Caco-2 (cell line): ENCODE measurements at regions not wholly inside any gene's neighbourhood (a gene's known extent, or its start where the extent isn't known, plus 50 kb on each side); places are given as distances from the start of the nearest gene placed in this dataset.

ENCODE experiments used
- BruUV-seq: library from RNA; stranded (reverse); fragments of 400-500 nt; replicated peaks from 2 replicates; lab custom pipeline; 2021; lab: Mats Ljungman, UMichigan
- CTCF ChIA-PET: fragments of 300-600 bp; sonication (Branson Sonifier 250); formaldehyde crosslinking; loops from one replicate; lab custom pipeline; 2022; ENCODE audit warnings: antibody characterized with exemption; lab: Charles Lee
- POLR2A ChIA-PET: fragments of 300-600 bp; sonication (Branson Sonifier 250); formaldehyde crosslinking; loops from one replicate; lab custom pipeline; 2022; ENCODE audit warnings: antibody characterized with exemption; lab: Charles Lee
- DNase-seq, 2 experiments: peaks; one replicate each; pipeline versions ENCODE4 v3.0.0 to v3.0.0-alpha.2; 2020 to 2022
- H3K27me3 ChIP-seq: replicated peaks from 2 replicates; pipeline ENCODE4 v1.6.0; 2011; ENCODE audit warnings: low read length; ENCODE audit not compliant: control insufficient read depth, insufficient read depth
- H3K36me3 ChIP-seq: 2 replicates; pipeline ENCODE4 v1.5.1; 2011; ENCODE audit warnings: low read length; ENCODE audit not compliant: control insufficient read depth, insufficient read depth
- H3K4me1 ChIP-seq: fragments of 250-450 bp; sonication (Bioruptor Pico); 2 replicates; pipeline ENCODE4 v1.5.1; 2020; ENCODE audit warnings: mild to moderate bottlenecking
- H3K4me3 ChIP-seq: 2 replicates; pipeline ENCODE4 v1.5.1; 2011; ENCODE audit warnings: low read depth, mild to moderate bottlenecking, control low read depth, low read length
- H3K9me3 ChIP-seq: fragments of 250-450 bp; sonication (Bioruptor Pico); 2 replicates; pipeline ENCODE4 v1.5.1; 2020; ENCODE audit warnings: mild to moderate bottlenecking, moderate library complexity
- H3K27ac Mint-ChIP-seq: one replicate; pipeline ENCODE4 v1.8.0; 2022; ENCODE audit warnings: mixed read lengths; ENCODE audit not compliant: unreplicated experiment
- H3K27me3 Mint-ChIP-seq: one replicate; pipeline ENCODE4 v1.8.0; 2022; ENCODE audit warnings: mixed read lengths; ENCODE audit not compliant: insufficient read depth, unreplicated experiment
- H3K36me3 Mint-ChIP-seq: one replicate; pipeline ENCODE4 v1.8.0; 2022; ENCODE audit warnings: mild to moderate bottlenecking, mixed read lengths; ENCODE audit not compliant: insufficient read depth, unreplicated experiment
- H3K4me1 Mint-ChIP-seq: one replicate; pipeline ENCODE4 v1.8.0; 2022; ENCODE audit warnings: low read depth, mixed read lengths; ENCODE audit not compliant: unreplicated experiment
- H3K4me3 Mint-ChIP-seq: one replicate; pipeline ENCODE4 v1.8.0; 2022; ENCODE audit warnings: mild to moderate bottlenecking, moderate library complexity, mixed read lengths; ENCODE audit not compliant: unreplicated experiment
- H3K9me3 Mint-ChIP-seq: one replicate; pipeline ENCODE4 v1.8.0; 2022; ENCODE audit warnings: mixed read lengths; ENCODE audit not compliant: unreplicated experiment
- intact Hi-C: fragments of 100-400 bp; cut with micrococcal nuclease; formaldehyde crosslinking; loops from one replicate; pipeline ENCODE4 v1.10.0; 2022; ENCODE audit not compliant: unreplicated experiment
- TF ChIP-seq, protein P1 (sequence below), 2 experiments: fragments of 200-600 bp in 1 of 2; IDR thresholded peaks; 1 replicate in 1 of 2; 2 replicates in 1 of 2; pipeline versions ENCODE4 v1.5.1 to v1.8.0; 2011 to 2022; ENCODE audit warnings: antibody characterized with exemption in 1 of 2, control low read depth in 1 of 2, inconsistent platforms in 1 of 2, low read depth in 1 of 2, low read length in 1 of 2, mild to moderate bottlenecking in 1 of 2, moderate library complexity in 1 of 2; ENCODE audit not compliant: insufficient read depth in 1 of 2, severe bottlenecking in 1 of 2, unreplicated experiment in 1 of 2

DNA sequence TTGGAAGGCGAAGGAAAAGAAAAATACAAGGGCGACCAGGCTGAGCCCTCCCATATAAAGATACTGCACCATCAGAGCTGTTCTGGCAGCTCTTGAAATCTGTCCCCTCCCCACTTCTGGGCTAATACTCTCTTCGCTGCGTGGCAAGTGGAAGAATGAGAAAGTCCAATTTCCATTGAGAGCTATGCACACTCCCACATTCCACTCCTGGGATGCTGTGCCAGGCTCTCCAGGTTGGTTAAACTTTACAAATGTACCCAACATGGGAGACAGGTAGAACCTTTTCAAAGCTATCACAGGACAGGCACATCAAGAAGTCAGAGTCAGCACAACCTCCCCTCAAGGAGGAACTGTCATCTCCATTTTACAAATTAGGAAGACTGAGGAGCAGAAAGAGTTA, 465.0 kb downstream of the SHQ1 start:
- Histone ChIP-seq H3K4me1 (peaks cover 68% of the 10 kb centered on the region), H3K4me3 (no peak overlapping the region), H3K9me3 (no peaks in the 10 kb centered on the region), H3K36me3 (0 out of 2 replicates have a peak, but pooled peaks cover 2% of the 10 kb centered on the region), H3K27me3 (no peaks in the 10 kb centered on the region)
- H3K4me3 Mint-ChIP-seq, result peak overlapping the region; percentile 36
- TF ChIP-seq, protein P1, sequence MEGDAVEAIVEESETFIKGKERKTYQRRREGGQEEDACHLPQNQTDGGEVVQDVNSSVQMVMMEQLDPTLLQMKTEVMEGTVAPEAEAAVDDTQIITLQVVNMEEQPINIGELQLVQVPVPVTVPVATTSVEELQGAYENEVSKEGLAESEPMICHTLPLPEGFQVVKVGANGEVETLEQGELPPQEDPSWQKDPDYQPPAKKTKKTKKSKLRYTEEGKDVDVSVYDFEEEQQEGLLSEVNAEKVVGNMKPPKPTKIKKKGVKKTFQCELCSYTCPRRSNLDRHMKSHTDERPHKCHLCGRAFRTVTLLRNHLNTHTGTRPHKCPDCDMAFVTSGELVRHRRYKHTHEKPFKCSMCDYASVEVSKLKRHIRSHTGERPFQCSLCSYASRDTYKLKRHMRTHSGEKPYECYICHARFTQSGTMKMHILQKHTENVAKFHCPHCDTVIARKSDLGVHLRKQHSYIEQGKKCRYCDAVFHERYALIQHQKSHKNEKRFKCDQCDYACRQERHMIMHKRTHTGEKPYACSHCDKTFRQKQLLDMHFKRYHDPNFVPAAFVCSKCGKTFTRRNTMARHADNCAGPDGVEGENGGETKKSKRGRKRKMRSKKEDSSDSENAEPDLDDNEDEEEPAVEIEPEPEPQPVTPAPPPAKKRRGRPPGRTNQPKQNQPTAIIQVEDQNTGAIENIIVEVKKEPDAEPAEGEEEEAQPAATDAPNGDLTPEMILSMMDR (IDR thresholded peaks at IDR 0.05; ENCODE audit: insufficient read depth in 1 of 2, low read depth in 1 of 2, low read length in 1 of 2, severe bottlenecking in 1 of 2, unreplicated experiment in 1 of 2), result no peak
- H3K4me1 Mint-ChIP-seq, result peaks cover 61% of the 10 kb centered on the region
- intact Hi-C loops, result loop anchor here (1.0 to 5.0 kb wide), 2 partner anchors 8 to 64 kb away; partner anchors contain the start of gene RYBP
- peak; percentile 9 to 47 for DNase-seq
- no peaks in the 10 kb centered on the region for H3K27me3 Mint-ChIP-seq
- no peaks in the 10 kb centered on the region for H3K9me3 Mint-ChIP-seq
- H3K36me3 Mint-ChIP-seq, result peaks cover 17% of the 10 kb centered on the region
- BruUV-seq, result no TSS peak
- H3K27ac Mint-ChIP-seq, result peak overlapping the region; percentile 28
- CTCF ChIA-PET, result no interaction called here
- POLR2A ChIA-PET, result interaction anchor here (0.5 kb wide), 1 partner anchor 389 kb away, joined by 6 read pairs; no protein-coding TSS in a partner anchor

DNA sequence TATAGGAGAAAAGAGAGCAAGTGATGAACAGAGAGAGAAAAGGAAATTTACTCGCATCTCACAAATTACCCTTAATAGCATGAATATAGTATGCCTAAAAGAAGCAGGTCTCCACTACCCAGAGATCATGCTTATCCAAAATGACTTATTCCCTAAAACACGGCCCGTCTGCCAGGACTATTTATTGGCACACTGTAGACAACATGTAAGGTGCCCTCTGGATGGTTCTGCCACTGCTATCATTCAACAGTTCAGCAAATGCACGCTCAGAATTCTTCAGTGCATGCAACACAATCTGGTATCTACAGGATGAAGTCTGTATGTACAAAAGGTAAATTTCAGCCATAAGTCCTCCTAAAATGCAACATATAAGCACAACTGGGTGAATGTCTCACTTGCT, 465.8 kb downstream of the SHQ1 start:
- peaks cover 53% of the 10 kb centered on the region for H3K4me1 Mint-ChIP-seq
- no peak overlapping the region for H3K4me3 ChIP-seq
- POLR2A ChIA-PET, result no interaction called here
- no peaks in the 10 kb centered on the region for H3K9me3 Mint-ChIP-seq
- no TSS peak for BruUV-seq
- no peaks in the 10 kb centered on the region for H3K9me3 ChIP-seq
- H3K36me3 ChIP-seq, result 0 out of 2 replicates have a peak, but pooled peaks cover 2% of the 10 kb centered on the region
- no peaks in the 10 kb centered on the region for H3K27me3 ChIP-seq
- TF ChIP-seq, protein P1 (IDR thresholded peaks at IDR 0.05; ENCODE audit: insufficient read depth in 1 of 2, low read depth in 1 of 2, low read length in 1 of 2, severe bottlenecking in 1 of 2, unreplicated experiment in 1 of 2), result no peak
- DNase-seq, result no peak
- intact Hi-C loops, result loop anchor here (5.0 kb wide), 1 partner anchor 65 kb away; the partner anchor contains the start of gene RYBP
- peaks cover 18% of the 10 kb centered on the region for H3K36me3 Mint-ChIP-seq
- no peaks in the 10 kb centered on the region for H3K27me3 Mint-ChIP-seq
- H3K4me1 ChIP-seq, result peaks cover 68% of the 10 kb centered on the region
- no peak overlapping the region for H3K4me3 Mint-ChIP-seq
- H3K27ac Mint-ChIP-seq, result peak overlapping the region; percentile 29
- CTCF ChIA-PET, result no interaction called here

DNA sequence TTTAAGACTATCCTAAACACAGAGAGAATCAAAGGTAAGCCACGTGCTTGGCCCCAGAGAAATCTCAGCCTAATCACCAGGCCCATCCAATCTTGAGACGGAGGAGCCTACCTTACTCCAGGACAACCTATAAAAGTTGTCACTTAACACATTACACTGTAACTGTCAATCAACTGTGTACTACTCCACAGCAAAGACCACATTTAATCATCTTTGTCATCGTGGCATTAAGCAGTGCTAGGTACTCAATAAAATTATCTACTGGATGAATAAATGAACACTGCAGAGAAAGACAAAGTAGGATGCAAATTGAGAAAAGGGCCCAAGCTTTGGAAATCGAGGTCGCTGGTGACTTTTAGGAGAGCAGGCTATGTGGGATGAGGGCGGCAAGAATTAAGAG, 466.7 kb downstream of the SHQ1 start:
- Histone ChIP-seq H3K4me3 (no peak overlapping the region), H3K27me3 (no peaks in the 10 kb centered on the region), H3K4me1 (peaks cover 60% of the 10 kb centered on the region), H3K9me3 (no peaks in the 10 kb centered on the region), H3K36me3 (0 out of 2 replicates have a peak, but pooled peaks cover 2% of the 10 kb centered on the region)
- no peak for DNase-seq
- POLR2A ChIA-PET, result no interaction called here
- intact Hi-C loops, result loop anchor here (5.0 kb wide), 1 partner anchor 66 kb away; the partner anchor contains the start of gene RYBP
- Mint-ChIP-seq H3K4me1 (peaks cover 47% of the 10 kb centered on the region), H3K4me3 (no peak overlapping the region), H3K27ac (peak overlapping the region; percentile 29), H3K9me3 (no peaks in the 10 kb centered on the region), H3K27me3 (no peaks in the 10 kb centered on the region), H3K36me3 (peaks cover 24% of the 10 kb centered on the region)
- TF ChIP-seq, protein P1 (IDR thresholded peaks at IDR 0.05; ENCODE audit: insufficient read depth in 1 of 2, low read depth in 1 of 2, low read length in 1 of 2, severe bottlenecking in 1 of 2, unreplicated experiment in 1 of 2), result no peak
- CTCF ChIA-PET, result no interaction called here
- no TSS peak for BruUV-seq
